K562 (cell line): ENCODE measurements at regions not wholly inside any gene's neighbourhood (a gene's known extent, or its start where the extent isn't known, plus 50 kb on each side); places are given as distances from the start of the nearest gene placed in this dataset.

Experiments
- ARID1B ChIP-seq: fragments of 450-650 bp; IDR thresholded peaks from 2 replicates; pipeline ENCODE4 v1.6.1; 2016; ENCODE audit warnings: antibody characterized with exemption, mild to moderate bottlenecking, inconsistent platforms
- CBFA2T3 ChIP-seq: fragments of 450-650 bp; IDR thresholded peaks from 2 replicates; pipeline ENCODE4 v1.6.1; 2017
- CTBP1 ChIP-seq: fragments of 450-650 bp; IDR thresholded peaks from 2 replicates; pipeline ENCODE4 v1.6.1; 2016; ENCODE audit warnings: borderline replicate concordance
- EGR1 ChIP-seq: fragments of 450-650 bp; conservative IDR thresholded peaks from 2 replicates; pipeline ENCODE4 v1.6.1; 2017; ENCODE audit warnings: mild to moderate bottlenecking
- HEY1 ChIP-seq: fragments of 250-450 bp; sonication (Bioruptor Pico); IDR thresholded peaks from 2 replicates; pipeline ENCODE4 v1.5.0; 2020; ENCODE audit warnings: mild to moderate bottlenecking, moderate library complexity, borderline replicate concordance
- KDM5B ChIP-seq: fragments of 200-600 bp; sonication (generic); IDR thresholded peaks from 2 replicates; pipeline ENCODE4 v1.6.1; 2012; ENCODE audit warnings: low read depth, mild to moderate bottlenecking, moderate library complexity, low read length, control low read depth, inconsistent platforms; ENCODE audit not compliant: insufficient replicate concordance
- MYC ChIP-seq, 2 experiments: fragments of 250-450 bp in 1 of 2; sonication (Bioruptor Pico) in 1 of 2; IDR thresholded peaks; 2 replicates each; pipeline versions ENCODE4 v1.5.1 to v1.6.1; 2012 to 2021; ENCODE audit warnings: low read depth in 2 of 2, borderline replicate concordance in 1 of 2, improper control_type of control experiment in 1 of 2, low read length in 1 of 2, mild to moderate bottlenecking in 1 of 2, moderate library complexity in 1 of 2
- NFIC ChIP-seq: fragments of 450-650 bp; IDR thresholded peaks from 2 replicates; pipeline ENCODE4 v1.6.1; 2017; ENCODE audit warnings: mild to moderate bottlenecking, inconsistent platforms
- SPI1 ChIP-seq: IDR thresholded peaks from 2 replicates; pipeline ENCODE4 v1.6.1; 2011; ENCODE audit warnings: low read depth, low read length, control low read depth, borderline replicate concordance
- ZNF407 ChIP-seq: fragments of 450-650 bp; IDR thresholded peaks from 2 replicates; pipeline ENCODE4 v1.6.1; 2016; ENCODE audit warnings: low read depth
- TF ChIP-seq, protein P1 (sequence below): fragments of 200-800 bp; sonication (Bioruptor generic); IDR thresholded peaks from 2 replicates; pipeline ENCODE4 v1.6.1; 2016; ENCODE audit warnings: missing genetic modification characterization, missing compliant biosample characterization
- TF ChIP-seq, protein P2 (sequence below): fragments of 450-650 bp; formaldehyde crosslinking; IDR thresholded peaks from 2 replicates; pipeline ENCODE4 v1.4.0; 2022; ENCODE audit warnings: mild to moderate bottlenecking, moderate library complexity

GRCh38 chr22:27662359-27663301, 138.9 kb downstream of the MN1 start (continued):
- TF ChIP-seq ZNF407 (no peak), EGR1 (no peak), HEY1 (CRISPR knock-in tag) (no peak), CTBP1 (peak; percentile 49; the same call in 1 of the 2 replicates), ARID1B (peak; percentile 57), NFIC (peak; percentile 77), KDM5B (no peak), CBFA2T3 (peak; percentile 45; the same call in 1 of the 2 replicates), MYC (IDR thresholded peaks at IDR 0.05; ENCODE audit: low read depth, low read length) (no peak), MYC (CRISPR knock-in tag; IDR thresholded peaks at IDR 0.05; ENCODE audit: borderline replicate concordance, low read depth) (no peak), SPI1 (no peak)
- TF ChIP-seq, protein P1, sequence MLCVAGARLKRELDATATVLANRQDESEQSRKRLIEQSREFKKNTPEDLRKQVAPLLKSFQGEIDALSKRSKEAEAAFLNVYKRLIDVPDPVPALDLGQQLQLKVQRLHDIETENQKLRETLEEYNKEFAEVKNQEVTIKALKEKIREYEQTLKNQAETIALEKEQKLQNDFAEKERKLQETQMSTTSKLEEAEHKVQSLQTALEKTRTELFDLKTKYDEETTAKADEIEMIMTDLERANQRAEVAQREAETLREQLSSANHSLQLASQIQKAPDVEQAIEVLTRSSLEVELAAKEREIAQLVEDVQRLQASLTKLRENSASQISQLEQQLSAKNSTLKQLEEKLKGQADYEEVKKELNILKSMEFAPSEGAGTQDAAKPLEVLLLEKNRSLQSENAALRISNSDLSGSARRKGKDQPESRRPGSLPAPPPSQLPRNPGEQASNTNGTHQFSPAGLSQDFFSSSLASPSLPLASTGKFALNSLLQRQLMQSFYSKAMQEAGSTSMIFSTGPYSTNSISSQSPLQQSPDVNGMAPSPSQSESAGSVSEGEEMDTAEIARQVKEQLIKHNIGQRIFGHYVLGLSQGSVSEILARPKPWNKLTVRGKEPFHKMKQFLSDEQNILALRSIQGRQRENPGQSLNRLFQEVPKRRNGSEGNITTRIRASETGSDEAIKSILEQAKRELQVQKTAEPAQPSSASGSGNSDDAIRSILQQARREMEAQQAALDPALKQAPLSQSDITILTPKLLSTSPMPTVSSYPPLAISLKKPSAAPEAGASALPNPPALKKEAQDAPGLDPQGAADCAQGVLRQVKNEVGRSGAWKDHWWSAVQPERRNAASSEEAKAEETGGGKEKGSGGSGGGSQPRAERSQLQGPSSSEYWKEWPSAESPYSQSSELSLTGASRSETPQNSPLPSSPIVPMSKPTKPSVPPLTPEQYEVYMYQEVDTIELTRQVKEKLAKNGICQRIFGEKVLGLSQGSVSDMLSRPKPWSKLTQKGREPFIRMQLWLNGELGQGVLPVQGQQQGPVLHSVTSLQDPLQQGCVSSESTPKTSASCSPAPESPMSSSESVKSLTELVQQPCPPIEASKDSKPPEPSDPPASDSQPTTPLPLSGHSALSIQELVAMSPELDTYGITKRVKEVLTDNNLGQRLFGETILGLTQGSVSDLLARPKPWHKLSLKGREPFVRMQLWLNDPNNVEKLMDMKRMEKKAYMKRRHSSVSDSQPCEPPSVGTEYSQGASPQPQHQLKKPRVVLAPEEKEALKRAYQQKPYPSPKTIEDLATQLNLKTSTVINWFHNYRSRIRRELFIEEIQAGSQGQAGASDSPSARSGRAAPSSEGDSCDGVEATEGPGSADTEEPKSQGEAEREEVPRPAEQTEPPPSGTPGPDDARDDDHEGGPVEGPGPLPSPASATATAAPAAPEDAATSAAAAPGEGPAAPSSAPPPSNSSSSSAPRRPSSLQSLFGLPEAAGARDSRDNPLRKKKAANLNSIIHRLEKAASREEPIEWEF (CRISPR knock-in tag) = no peak
- TF ChIP-seq, protein P2, sequence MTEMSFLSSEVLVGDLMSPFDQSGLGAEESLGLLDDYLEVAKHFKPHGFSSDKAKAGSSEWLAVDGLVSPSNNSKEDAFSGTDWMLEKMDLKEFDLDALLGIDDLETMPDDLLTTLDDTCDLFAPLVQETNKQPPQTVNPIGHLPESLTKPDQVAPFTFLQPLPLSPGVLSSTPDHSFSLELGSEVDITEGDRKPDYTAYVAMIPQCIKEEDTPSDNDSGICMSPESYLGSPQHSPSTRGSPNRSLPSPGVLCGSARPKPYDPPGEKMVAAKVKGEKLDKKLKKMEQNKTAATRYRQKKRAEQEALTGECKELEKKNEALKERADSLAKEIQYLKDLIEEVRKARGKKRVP (CRISPR knock-in tag) = no peak
